Endothelial cell of umbilical vein (primary cell): ENCODE measurements at regions not wholly inside any gene's neighbourhood (a gene's known extent, or its start where the extent isn't known, plus 50 kb on each side); places are given as distances from the start of the nearest gene placed in this dataset.

Experiments used
- EZH2 ChIP-seq: IDR thresholded peaks from 2 replicates; pipeline ENCODE4 v1.6.1; 2012; ENCODE audit warnings: borderline replicate concordance, low read depth, mild to moderate bottlenecking, moderate library complexity, low read length, inconsistent platforms; ENCODE audit not compliant: severe bottlenecking
- JUN ChIP-seq: IDR thresholded peaks from 2 replicates; pipeline ENCODE4 v1.6.1; 2011; ENCODE audit warnings: borderline replicate concordance, low read depth; ENCODE audit not compliant: insufficient read length, insufficient read depth
- POLR2A ChIP-seq: IDR thresholded peaks from 2 replicates; pipeline ENCODE4 v1.6.1; 2012; ENCODE audit warnings: low read depth, mild to moderate bottlenecking, control low read depth, low read length
- TF ChIP-seq, protein P1 (sequence below), 2 donors: IDR thresholded peaks; 1 replicate in 1 of 2; 2 replicates in 1 of 2; pipeline ENCODE4 v1.5.1; 2011; ENCODE audit warnings: low read length in 2 of 2, mild to moderate bottlenecking in 2 of 2, moderate library complexity in 2 of 2, control low read depth in 1 of 2, inconsistent platforms in 1 of 2, low read depth in 1 of 2; ENCODE audit not compliant: insufficient read depth in 1 of 2; ENCODE audit errors: extremely low read depth in 1 of 2

DNA sequence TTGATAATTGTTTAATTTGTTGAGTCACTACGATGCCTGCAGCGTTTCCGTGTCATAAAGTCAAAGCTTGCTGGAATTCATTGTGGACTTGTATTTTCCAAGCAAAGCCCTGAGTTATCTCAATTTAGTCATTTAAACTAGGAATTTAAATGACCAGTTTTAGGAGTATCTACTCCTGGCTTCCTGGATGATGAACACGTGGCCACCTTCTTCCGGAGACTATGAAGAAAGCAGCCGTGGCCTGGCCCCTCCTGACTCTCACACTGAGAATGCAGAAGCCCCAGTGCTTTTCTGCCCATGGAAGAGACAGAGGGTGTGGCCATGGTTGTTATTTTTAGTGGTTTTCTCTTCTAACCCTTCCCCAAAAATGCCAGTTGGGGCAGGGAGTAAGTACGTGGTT, 250.7 kb upstream of the GATB start:
- TF ChIP-seq, protein P1, sequence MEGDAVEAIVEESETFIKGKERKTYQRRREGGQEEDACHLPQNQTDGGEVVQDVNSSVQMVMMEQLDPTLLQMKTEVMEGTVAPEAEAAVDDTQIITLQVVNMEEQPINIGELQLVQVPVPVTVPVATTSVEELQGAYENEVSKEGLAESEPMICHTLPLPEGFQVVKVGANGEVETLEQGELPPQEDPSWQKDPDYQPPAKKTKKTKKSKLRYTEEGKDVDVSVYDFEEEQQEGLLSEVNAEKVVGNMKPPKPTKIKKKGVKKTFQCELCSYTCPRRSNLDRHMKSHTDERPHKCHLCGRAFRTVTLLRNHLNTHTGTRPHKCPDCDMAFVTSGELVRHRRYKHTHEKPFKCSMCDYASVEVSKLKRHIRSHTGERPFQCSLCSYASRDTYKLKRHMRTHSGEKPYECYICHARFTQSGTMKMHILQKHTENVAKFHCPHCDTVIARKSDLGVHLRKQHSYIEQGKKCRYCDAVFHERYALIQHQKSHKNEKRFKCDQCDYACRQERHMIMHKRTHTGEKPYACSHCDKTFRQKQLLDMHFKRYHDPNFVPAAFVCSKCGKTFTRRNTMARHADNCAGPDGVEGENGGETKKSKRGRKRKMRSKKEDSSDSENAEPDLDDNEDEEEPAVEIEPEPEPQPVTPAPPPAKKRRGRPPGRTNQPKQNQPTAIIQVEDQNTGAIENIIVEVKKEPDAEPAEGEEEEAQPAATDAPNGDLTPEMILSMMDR (IDR thresholded peaks at IDR 0.05; ENCODE audit: extremely low read depth in 1 of 2, insufficient read depth in 1 of 2, low read depth in 1 of 2, low read length in 2 of 2), result no peak
- TF ChIP-seq POLR2A (no peak), EZH2 (no peak), JUN (no peak)
